ENCODE measurements at regions not wholly inside any gene's neighbourhood (a gene's known extent, or its start where the extent isn't known, plus 50 kb on each side); places are given as distances from the start of the nearest gene placed in this dataset.

GRCh38 chr9:102714184-102714583 is 280.9 kb upstream of the CYLC2 start:
- no peak for TF ChIP-seq RAD21 (IDR thresholded peaks at IDR 0.05)
- TF ChIP-seq CTCF (IDR thresholded peaks at IDR 0.05; ENCODE audit: low read depth, low read length, missing input control): no peak
- TF ChIP-seq HNF4G (IDR thresholded peaks at IDR 0.05): no peak
- TF ChIP-seq SP1 (IDR thresholded peaks at IDR 0.05): no peak
- no peak for TF ChIP-seq GABPA (IDR thresholded peaks at IDR 0.05 in 1 of 2, conservative IDR thresholded peaks at IDR 0.05 in 1 of 2)
- TF ChIP-seq ATF3 (IDR thresholded peaks at IDR 0.05): no peak
- no peak for TF ChIP-seq RXRA (IDR thresholded peaks at IDR 0.05)
- TF ChIP-seq ZBTB33 (IDR thresholded peaks at IDR 0.05): no peak
- no peak for TF ChIP-seq YY1 (IDR thresholded peaks at IDR 0.05)
- TF ChIP-seq JUND (IDR thresholded peaks at IDR 0.05): no peak
- TF ChIP-seq TAF1 (conservative IDR thresholded peaks at IDR 0.05): no peak
- TF ChIP-seq EGR1 (IDR thresholded peaks at IDR 0.05; ENCODE audit: low read depth in 2 of 2): no peak
- TF ChIP-seq MAX (IDR thresholded peaks at IDR 0.05): no peak
- no peak for TF ChIP-seq REST (IDR thresholded peaks at IDR 0.05)

All from liver (tissue), 3 donors.